ENCODE measurements at regions not wholly inside any gene's neighbourhood (a gene's known extent, or its start where the extent isn't known, plus 50 kb on each side); places are given as distances from the start of the nearest gene placed in this dataset.

DNA sequence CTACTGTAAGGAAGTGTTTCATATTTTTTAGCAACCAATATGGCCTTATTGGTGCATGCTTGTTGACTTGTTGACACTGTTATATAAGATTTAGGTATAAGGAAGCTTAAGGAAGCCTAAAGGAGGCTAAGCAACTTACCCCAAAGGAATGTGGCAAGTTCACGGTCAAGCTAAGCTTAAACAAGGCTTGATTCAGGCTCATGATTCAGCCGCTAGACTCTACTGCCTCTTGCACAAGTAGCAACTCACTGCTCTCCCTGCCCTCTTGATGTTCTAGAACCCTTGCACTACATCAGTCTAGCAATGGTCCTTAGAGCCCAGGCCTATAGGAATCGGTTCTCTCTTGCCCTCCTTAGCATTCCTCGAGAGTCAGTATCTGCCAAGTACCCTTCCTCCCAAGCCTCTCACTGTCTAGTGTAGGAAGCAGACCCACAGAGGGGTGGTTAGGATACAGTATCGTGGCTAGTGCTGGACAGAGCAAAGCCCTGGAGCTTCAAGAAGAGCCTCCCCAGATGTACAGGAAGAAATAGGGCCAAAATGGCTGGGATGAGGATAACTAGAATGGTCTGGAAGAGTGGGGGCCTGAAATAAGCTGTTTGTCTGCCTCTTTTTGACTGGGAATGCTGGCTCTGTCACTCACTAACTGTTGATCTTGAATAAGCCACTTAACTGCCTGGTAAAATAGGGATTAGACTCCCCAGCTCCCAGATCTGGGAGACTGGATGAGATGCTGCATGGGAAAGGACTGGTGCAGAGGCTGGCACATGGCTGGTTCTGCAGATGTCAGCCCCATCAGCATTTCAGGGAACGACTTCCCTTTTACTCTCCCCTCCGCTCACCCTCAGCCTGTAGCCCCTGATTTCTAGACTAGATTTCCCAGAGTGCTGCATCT lies 122.2 kb downstream of the NAV1 start:
- Histone ChIP-seq H3K4me1 (ENCODE audit: insufficient read depth, low read length) (peaks cover 18% of the 10 kb centered on the region), H3K4me3 (ENCODE audit: low read depth in 1 of 2, low read length in 2 of 2) (no peak overlapping the region), H3K36me3 (ENCODE audit: insufficient read depth, low read length) (peaks cover 3% of the 10 kb centered on the region), H3K27ac (ENCODE audit: low read depth, low read length) (no peak overlapping the region), H3K27me3 (ENCODE audit: control insufficient read depth in 1 of 2, insufficient read depth in 2 of 2, low read length in 2 of 2) (no peaks in the 10 kb centered on the region), H3K9me3 (ENCODE audit: low read length) (no peaks in the 10 kb centered on the region), H3K9ac (ENCODE audit: low read length) (no peak overlapping the region)

GRCh38 chr1:201661823-201662359 lies 123.0 kb downstream of the NAV1 start:
- H3K27ac ChIP-seq (ENCODE audit: low read depth, low read length) = no peak overlapping the region
- no peak overlapping the region for H3K9ac ChIP-seq (ENCODE audit: low read length)
- H3K4me3 ChIP-seq (ENCODE audit: low read depth in 1 of 2, low read length in 2 of 2) = no peak overlapping the region
- H3K36me3 ChIP-seq (ENCODE audit: insufficient read depth, low read length) = peaks cover 3% of the 10 kb centered on the region
- H3K27me3 ChIP-seq (ENCODE audit: control insufficient read depth in 1 of 2, insufficient read depth in 2 of 2, low read length in 2 of 2) = no peaks in the 10 kb centered on the region
- H3K4me1 ChIP-seq (ENCODE audit: insufficient read depth, low read length) = peaks cover 13% of the 10 kb centered on the region
- H3K9me3 ChIP-seq (ENCODE audit: low read length) = no peaks in the 10 kb centered on the region

- Histone ChIP-seq H3K4me3 (ENCODE audit: low read depth in 1 of 2, low read length in 2 of 2) (no peak overlapping the region), H3K36me3 (ENCODE audit: insufficient read depth, low read length) (peaks cover 3% of the 10 kb centered on the region), H3K9me3 (ENCODE audit: low read length) (no peaks in the 10 kb centered on the region), H3K27me3 (ENCODE audit: control insufficient read depth in 1 of 2, insufficient read depth in 2 of 2, low read length in 2 of 2) (no peaks in the 10 kb centered on the region), H3K27ac (ENCODE audit: low read depth, low read length) (no peak overlapping the region), H3K4me1 (ENCODE audit: insufficient read depth, low read length) (peaks cover 10% of the 10 kb centered on the region), H3K9ac (ENCODE audit: low read length) (no peak overlapping the region)
These were observed 123.7 kb downstream of the NAV1 start for GRCh38 chr1:201662646-201663045.

GRCh38 chr1:201663491-201664113 lies 124.7 kb downstream of the NAV1 start:
- H3K9me3 ChIP-seq (ENCODE audit: low read length) = no peaks in the 10 kb centered on the region
- H3K9ac ChIP-seq (ENCODE audit: low read length) = no peak overlapping the region
- H3K4me3 ChIP-seq (ENCODE audit: low read depth in 1 of 2, low read length in 2 of 2) = no peak overlapping the region
- peaks cover 3% of the 10 kb centered on the region for H3K36me3 ChIP-seq (ENCODE audit: insufficient read depth, low read length)
- no peak overlapping the region for H3K27ac ChIP-seq (ENCODE audit: low read depth, low read length)
- no peaks in the 10 kb centered on the region for H3K27me3 ChIP-seq (ENCODE audit: control insufficient read depth in 1 of 2, insufficient read depth in 2 of 2, low read length in 2 of 2)
- peaks cover 10% of the 10 kb centered on the region for H3K4me1 ChIP-seq (ENCODE audit: insufficient read depth, low read length)

GRCh38 chr1:201665036-201665435 lies 126.1 kb downstream of the NAV1 start:
- Histone ChIP-seq H3K4me1 (ENCODE audit: insufficient read depth, low read length) (peaks cover 10% of the 10 kb centered on the region), H3K27ac (ENCODE audit: low read depth, low read length) (no peak overlapping the region)

DNA sequence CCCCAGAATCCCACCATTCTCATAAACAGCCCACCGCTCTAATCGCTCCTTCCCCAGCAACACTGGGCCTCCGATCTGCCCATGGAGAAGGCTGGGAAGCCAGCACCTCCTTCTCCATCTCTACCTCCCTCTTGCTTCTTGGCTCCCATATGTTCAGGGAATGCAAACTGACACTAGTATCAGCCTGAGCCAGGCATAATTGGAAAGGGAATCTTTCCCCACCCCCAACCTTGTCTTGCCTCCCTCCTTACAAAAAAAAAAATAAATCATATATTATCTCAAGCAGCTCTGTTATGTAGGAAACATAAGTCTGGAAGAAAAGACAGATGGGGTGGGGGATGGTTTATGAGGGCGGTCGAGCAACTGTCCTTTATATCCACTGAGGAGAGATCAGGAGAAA lies 127.2 kb downstream of the NAV1 start:
- Histone ChIP-seq H3K36me3 (ENCODE audit: insufficient read depth, low read length) (peaks cover 1% of the 10 kb centered on the region), H3K9ac (ENCODE audit: low read length) (no peak overlapping the region), H3K27me3 (ENCODE audit: control insufficient read depth in 1 of 2, insufficient read depth in 2 of 2, low read length in 2 of 2) (no peaks in the 10 kb centered on the region), H3K4me3 (ENCODE audit: low read depth in 1 of 2, low read length in 2 of 2) (no peak overlapping the region), H3K27ac (ENCODE audit: low read depth, low read length) (no peak overlapping the region), H3K4me1 (ENCODE audit: insufficient read depth, low read length) (peaks cover 10% of the 10 kb centered on the region), H3K9me3 (ENCODE audit: low read length) (no peaks in the 10 kb centered on the region)

More at GRCh38 chr1:201665036-201665435, 126.1 kb downstream of the NAV1 start:
- no peak overlapping the region for H3K9ac ChIP-seq (ENCODE audit: low read length)
- no peaks in the 10 kb centered on the region for H3K27me3 ChIP-seq (ENCODE audit: control insufficient read depth in 1 of 2, insufficient read depth in 2 of 2, low read length in 2 of 2)
- H3K9me3 ChIP-seq (ENCODE audit: low read length) = no peaks in the 10 kb centered on the region
- peaks cover 3% of the 10 kb centered on the region for H3K36me3 ChIP-seq (ENCODE audit: insufficient read depth, low read length)
- H3K4me3 ChIP-seq (ENCODE audit: low read depth in 1 of 2, low read length in 2 of 2) = no peak overlapping the region

DNA sequence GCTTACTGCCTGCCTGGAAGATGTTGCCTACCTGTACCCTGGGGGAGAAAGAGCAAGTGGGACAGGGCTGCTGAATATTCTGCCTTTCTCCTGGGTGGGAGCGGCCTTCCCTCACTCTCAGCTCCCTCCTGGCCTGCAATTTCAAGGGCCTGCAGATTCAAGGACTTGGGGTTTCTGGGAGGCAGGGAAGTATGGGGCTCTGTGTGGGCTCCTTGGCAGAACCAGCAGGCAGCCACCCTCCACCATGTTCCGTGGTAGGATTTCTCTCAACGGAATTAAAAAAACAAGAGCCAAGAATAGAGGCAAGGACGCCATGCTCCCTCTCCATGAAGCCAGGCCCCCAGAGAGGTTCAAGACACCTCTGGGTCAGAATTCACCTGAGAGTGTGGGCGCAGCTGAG lies 127.7 kb downstream of the NAV1 start:
- Histone ChIP-seq H3K4me1 (ENCODE audit: insufficient read depth, low read length) (peaks cover 10% of the 10 kb centered on the region), H3K36me3 (ENCODE audit: insufficient read depth, low read length) (no peaks in the 10 kb centered on the region), H3K4me3 (ENCODE audit: low read depth in 1 of 2, low read length in 2 of 2) (no peak overlapping the region), H3K27ac (ENCODE audit: low read depth, low read length) (no peak overlapping the region), H3K9ac (ENCODE audit: low read length) (no peak overlapping the region), H3K27me3 (ENCODE audit: control insufficient read depth in 1 of 2, insufficient read depth in 2 of 2, low read length in 2 of 2) (no peaks in the 10 kb centered on the region), H3K9me3 (ENCODE audit: low read length) (no peaks in the 10 kb centered on the region)

- H3K9me3 ChIP-seq (ENCODE audit: low read length) = no peaks in the 10 kb centered on the region
- no peaks in the 10 kb centered on the region for H3K36me3 ChIP-seq (ENCODE audit: insufficient read depth, low read length)
- no peaks in the 10 kb centered on the region for H3K27me3 ChIP-seq (ENCODE audit: control insufficient read depth in 1 of 2, insufficient read depth in 2 of 2, low read length in 2 of 2)
- no peak overlapping the region for H3K27ac ChIP-seq (ENCODE audit: low read depth, low read length)
- no peak overlapping the region for H3K9ac ChIP-seq (ENCODE audit: low read length)
- H3K4me3 ChIP-seq (ENCODE audit: low read depth in 1 of 2, low read length in 2 of 2) = no peak overlapping the region
- peaks cover 3% of the 10 kb centered on the region for H3K4me1 ChIP-seq (ENCODE audit: insufficient read depth, low read length)
These were observed 128.6 kb downstream of the NAV1 start for GRCh38 chr1:201667479-201667878.

DNA sequence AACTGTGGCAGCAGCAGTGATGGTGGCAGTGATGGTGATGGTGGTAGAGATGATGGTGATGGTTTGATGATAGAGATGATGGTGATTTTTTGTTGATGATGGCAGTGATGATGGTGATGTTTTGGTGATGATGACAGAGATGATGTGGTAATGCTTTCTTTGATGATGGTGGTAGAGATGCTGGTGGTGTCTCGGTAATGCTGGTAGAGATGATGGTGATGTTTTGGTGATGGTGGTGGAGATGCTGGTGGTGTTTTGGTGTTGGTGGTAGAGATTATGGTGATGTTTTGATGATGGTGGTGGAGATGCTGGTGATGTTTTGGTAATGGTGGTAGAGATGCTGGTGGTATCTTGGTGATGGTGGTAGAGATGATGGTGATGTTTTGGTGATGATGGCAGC lies 131.6 kb downstream of the NAV1 start:
- H3K4me3 ChIP-seq (ENCODE audit: low read depth in 1 of 2, low read length in 2 of 2) = no peak overlapping the region
- peaks cover 11% of the 10 kb centered on the region for H3K4me1 ChIP-seq (ENCODE audit: insufficient read depth, low read length)
- H3K27me3 ChIP-seq (ENCODE audit: control insufficient read depth in 1 of 2, insufficient read depth in 2 of 2, low read length in 2 of 2) = no peaks in the 10 kb centered on the region
- H3K36me3 ChIP-seq (ENCODE audit: insufficient read depth, low read length) = no peaks in the 10 kb centered on the region
- H3K9me3 ChIP-seq (ENCODE audit: low read length) = no peaks in the 10 kb centered on the region
- H3K27ac ChIP-seq (ENCODE audit: low read depth, low read length) = no peak overlapping the region
- no peak overlapping the region for H3K9ac ChIP-seq (ENCODE audit: low read length)

DNA sequence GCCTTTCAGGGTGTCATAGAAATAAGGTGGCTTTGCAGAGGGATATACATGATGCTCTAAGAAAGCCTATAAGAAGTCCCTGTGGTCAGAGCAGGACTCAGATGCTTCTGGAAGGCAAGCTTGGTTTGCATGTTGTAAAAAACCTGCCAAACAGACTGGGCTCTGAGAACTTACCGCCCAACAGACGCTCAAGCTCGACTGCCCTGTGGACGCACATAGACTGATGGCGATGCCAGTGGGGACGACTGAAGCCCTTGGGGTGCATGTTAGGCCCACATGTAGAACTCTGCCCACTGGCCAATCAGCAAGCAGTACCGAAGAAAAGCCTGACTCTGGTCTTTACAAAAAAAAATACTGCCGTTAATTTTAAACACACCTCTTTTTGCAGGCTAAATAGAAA lies 133.8 kb downstream of the NAV1 start:
- Histone ChIP-seq H3K27me3 (ENCODE audit: control insufficient read depth in 1 of 2, insufficient read depth in 2 of 2, low read length in 2 of 2) (no peaks in the 10 kb centered on the region), H3K9me3 (ENCODE audit: low read length) (no peaks in the 10 kb centered on the region), H3K36me3 (ENCODE audit: insufficient read depth, low read length) (no peaks in the 10 kb centered on the region), H3K4me1 (ENCODE audit: insufficient read depth, low read length) (peaks cover 21% of the 10 kb centered on the region), H3K9ac (ENCODE audit: low read length) (no peak overlapping the region), H3K27ac (ENCODE audit: low read depth, low read length) (no peak overlapping the region), H3K4me3 (ENCODE audit: low read depth in 1 of 2, low read length in 2 of 2) (no peak overlapping the region)

- no peaks in the 10 kb centered on the region for H3K9me3 ChIP-seq (ENCODE audit: low read length)
- no peak overlapping the region for H3K4me3 ChIP-seq (ENCODE audit: low read depth in 1 of 2, low read length in 2 of 2)
- H3K4me1 ChIP-seq (ENCODE audit: insufficient read depth, low read length) = peaks cover 21% of the 10 kb centered on the region
- no peaks in the 10 kb centered on the region for H3K36me3 ChIP-seq (ENCODE audit: insufficient read depth, low read length)
- no peaks in the 10 kb centered on the region for H3K27me3 ChIP-seq (ENCODE audit: control insufficient read depth in 1 of 2, insufficient read depth in 2 of 2, low read length in 2 of 2)
- no peak overlapping the region for H3K9ac ChIP-seq (ENCODE audit: low read length)
- H3K27ac ChIP-seq (ENCODE audit: low read depth, low read length) = no peak overlapping the region
These were observed 134.2 kb downstream of the NAV1 start for GRCh38 chr1:201673093-201673492.
